ENCODE measurements at regions not wholly inside any gene's neighbourhood (a gene's known extent, or its start where the extent isn't known, plus 50 kb on each side); places are given as distances from the start of the nearest gene placed in this dataset.

DNA sequence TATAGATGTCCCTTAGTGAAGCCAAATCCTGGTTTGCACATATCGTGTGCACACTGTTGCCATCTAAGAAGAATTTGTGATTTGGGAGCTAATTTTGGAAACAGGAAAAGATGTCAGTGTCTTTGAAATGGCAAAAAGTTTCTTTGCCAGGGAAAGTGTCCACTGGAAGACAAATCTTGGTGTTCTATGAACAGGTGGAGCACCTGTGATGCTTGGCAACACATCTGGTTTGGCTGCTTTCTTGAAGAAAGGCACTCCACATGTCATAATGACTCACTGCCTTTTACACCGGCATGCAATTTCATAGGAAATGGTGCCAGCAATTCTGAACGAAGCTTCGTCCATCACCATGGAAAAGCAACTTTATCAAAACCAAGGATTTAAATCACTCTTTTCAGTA lies 1040.0 kb upstream of the MAP3K7 start:
- no peak overlapping the region for H3K27ac Mint-ChIP-seq

DNA sequence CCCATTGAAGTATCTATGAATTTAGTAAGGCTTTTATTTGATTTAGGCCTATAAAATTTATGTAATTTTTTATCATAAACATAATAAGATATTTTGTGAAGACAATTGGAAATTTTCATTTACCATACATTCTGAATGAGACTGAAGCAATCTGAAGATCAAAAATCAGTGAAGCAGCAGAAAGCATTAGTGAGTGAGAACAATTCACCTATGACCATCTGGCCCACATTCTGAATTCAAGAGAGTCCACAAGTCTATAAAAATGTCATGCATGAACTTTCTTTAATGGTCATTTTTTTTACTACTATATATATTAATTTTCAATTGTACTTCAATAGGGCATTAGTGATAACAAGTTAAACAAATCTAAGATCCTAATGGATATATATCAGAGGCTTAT lies 1026.6 kb upstream of the MAP3K7 start:
- Mint-ChIP-seq H3K27ac (no peak overlapping the region), H3K36me3 (ENCODE audit: low read depth) (no peaks in the 10 kb centered on the region), H3K9me3 (no peaks in the 10 kb centered on the region), H3K27me3 (ENCODE audit: low read depth) (no peaks in the 10 kb centered on the region), H3K4me1 (ENCODE audit: low read depth) (no peaks in the 10 kb centered on the region), H3K4me3 (no peak overlapping the region)
- intact Hi-C loops (cut with micrococcal nuclease) = no loop called here
- CTCF ChIA-PET = no interaction called here
- DNase-seq = no peak

More for the DNA sequence above, 1040.0 kb upstream of the MAP3K7 start:
- H3K4me1 Mint-ChIP-seq (ENCODE audit: low read depth) = no peaks in the 10 kb centered on the region
- H3K36me3 Mint-ChIP-seq (ENCODE audit: low read depth) = no peaks in the 10 kb centered on the region
- CTCF ChIA-PET = no interaction called here
- H3K27me3 Mint-ChIP-seq (ENCODE audit: low read depth) = no peaks in the 10 kb centered on the region
- H3K4me3 Mint-ChIP-seq = no peak overlapping the region
- H3K9me3 Mint-ChIP-seq = peaks cover 2% of the 10 kb centered on the region
- no peak for DNase-seq
- intact Hi-C loops (cut with micrococcal nuclease) = no loop called here

DNA sequence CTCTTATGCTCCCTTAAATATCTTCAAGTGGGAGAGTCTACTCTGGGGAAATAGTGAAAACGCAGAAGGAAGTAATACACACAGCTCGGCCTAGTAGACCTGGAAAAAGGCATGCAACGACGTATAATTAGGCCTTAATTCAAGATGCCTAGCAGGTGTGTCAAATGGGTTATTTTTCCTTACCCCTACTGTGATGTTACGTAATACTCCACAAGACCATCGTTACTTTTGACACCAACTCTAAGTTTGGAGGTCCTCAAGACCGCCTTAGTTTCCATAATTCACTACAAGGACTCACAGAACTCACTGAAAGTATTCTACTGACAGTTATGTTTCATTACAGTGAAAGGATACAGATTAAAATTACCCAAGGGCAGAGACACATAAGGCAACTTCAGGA lies 1024.3 kb upstream of the MAP3K7 start:
- H3K27me3 Mint-ChIP-seq (ENCODE audit: low read depth) = no peaks in the 10 kb centered on the region
- H3K4me1 Mint-ChIP-seq (ENCODE audit: low read depth) = no peaks in the 10 kb centered on the region
- no peaks in the 10 kb centered on the region for H3K9me3 Mint-ChIP-seq
- no peak for DNase-seq
- no peak overlapping the region for H3K27ac Mint-ChIP-seq
- H3K36me3 Mint-ChIP-seq (ENCODE audit: low read depth) = no peaks in the 10 kb centered on the region
- no peak overlapping the region for H3K4me3 Mint-ChIP-seq
- intact Hi-C loops (cut with micrococcal nuclease) = no loop called here
- CTCF ChIA-PET = no interaction called here

DNA sequence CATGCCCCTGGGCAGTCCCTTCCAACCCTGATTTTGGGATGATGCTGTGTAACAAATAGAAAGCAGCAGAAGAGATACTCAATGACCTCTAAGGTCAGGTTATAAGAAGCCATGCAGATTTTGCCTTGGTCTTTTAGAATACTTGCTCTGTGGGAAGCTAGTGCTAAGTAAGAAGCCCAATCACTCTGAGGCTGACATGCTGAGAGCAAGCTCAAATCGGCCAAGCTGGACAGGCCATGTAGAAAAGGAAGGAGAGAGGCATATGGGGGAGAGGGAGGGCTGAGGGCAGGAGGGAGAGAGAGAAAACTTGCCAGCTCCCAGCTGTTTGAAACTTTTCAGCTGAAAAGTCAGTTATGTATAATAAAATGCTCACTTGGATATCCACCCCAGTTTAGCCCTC lies 1021.6 kb upstream of the MAP3K7 start:
- intact Hi-C loops (cut with micrococcal nuclease) = no loop called here
- DNase-seq = no peak
- no peak overlapping the region for H3K27ac Mint-ChIP-seq
- H3K4me3 Mint-ChIP-seq = no peak overlapping the region
- CTCF ChIA-PET = no interaction called here
- H3K27me3 Mint-ChIP-seq (ENCODE audit: low read depth) = no peaks in the 10 kb centered on the region
- no peaks in the 10 kb centered on the region for H3K36me3 Mint-ChIP-seq (ENCODE audit: low read depth)
- no peaks in the 10 kb centered on the region for H3K4me1 Mint-ChIP-seq (ENCODE audit: low read depth)
- no peaks in the 10 kb centered on the region for H3K9me3 Mint-ChIP-seq

DNA sequence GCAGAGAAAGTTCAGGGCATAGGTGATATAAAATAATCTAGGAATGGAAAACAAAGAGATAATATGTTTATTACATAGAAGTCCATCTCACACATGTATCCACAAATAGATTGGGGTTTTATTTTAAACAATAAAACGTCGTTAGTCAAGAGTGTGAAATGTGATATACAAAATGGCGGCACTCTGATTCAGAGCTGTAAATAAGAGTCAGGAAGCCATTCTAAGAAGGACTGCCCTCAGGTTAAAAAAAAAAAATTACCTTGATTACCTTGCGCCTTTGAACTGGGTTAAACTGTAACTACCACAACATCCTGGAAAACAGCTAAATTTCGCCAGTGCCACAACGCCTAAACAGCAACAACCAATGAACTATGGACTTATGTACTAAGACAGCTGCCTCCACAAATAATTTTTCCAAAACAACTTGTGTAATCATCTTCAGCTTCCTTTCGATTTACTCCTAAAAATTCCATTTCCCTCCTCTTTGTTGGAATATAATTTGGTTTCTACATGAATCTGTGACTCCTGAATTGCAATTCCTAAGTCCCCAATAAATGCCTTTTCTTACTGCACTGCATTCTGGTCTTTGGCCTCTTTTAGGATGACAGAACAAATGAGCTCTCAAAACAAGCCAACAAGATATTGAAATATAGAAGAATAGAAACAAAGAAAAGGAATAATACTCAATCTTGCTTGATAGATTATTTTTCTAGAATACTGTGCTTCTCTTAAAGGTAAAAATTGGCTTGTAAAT lies 1019.5 kb upstream of the MAP3K7 start:
- peaks cover 1% of the 10 kb centered on the region for H3K9me3 Mint-ChIP-seq
- no peaks in the 10 kb centered on the region for H3K4me1 Mint-ChIP-seq (ENCODE audit: low read depth)
- H3K27ac Mint-ChIP-seq = no peak overlapping the region
- DNase-seq = no peak
- intact Hi-C loops (cut with micrococcal nuclease) = no loop called here
- H3K27me3 Mint-ChIP-seq (ENCODE audit: low read depth) = no peaks in the 10 kb centered on the region
- H3K4me3 Mint-ChIP-seq = no peak overlapping the region
- CTCF ChIA-PET = no interaction called here
- no peaks in the 10 kb centered on the region for H3K36me3 Mint-ChIP-seq (ENCODE audit: low read depth)

DNA sequence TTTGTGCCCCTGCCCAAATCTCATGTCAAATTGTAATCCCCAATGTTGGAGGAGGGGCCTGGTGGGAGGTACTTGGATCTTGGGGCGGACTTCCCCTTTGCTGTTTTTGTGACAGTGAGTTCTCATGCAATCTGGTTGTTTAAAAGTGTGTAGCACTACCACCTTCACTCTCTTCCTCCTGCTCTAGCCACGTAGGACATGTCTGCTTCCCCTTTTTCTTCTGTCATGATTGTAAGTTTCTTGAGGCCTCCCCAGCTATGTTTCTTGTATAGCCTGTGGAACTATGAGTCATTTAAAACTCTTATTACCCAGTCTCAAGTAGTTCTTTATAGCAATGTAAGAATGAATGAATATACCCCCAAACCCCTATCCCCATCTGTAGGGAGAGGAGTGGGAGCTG lies 1013.7 kb upstream of the MAP3K7 start:
- no peak overlapping the region for H3K4me3 Mint-ChIP-seq
- CTCF ChIA-PET = no interaction called here

DNA sequence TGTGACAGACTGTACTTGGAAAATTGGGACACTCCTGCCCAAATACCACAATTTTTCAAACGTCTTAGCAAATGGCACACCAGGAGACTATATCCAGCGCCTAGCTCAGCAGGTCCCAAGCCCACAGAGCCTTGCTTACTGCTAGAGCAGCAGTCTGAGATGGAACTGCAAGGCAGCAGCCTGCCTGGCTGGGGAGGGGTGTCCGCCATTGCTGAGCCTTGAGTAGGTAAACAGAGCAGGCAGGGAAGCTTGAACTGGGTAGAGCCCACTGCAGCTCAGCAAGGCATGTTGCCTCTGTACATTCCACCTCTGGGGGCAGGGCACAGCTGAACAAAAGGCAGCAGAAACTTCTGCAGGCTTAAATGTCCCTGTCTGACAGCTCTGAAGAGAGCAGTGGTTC lies 1003.3 kb upstream of the MAP3K7 start:
- no peak for DNase-seq
- Mint-ChIP-seq H3K9me3 (peaks cover 10% of the 10 kb centered on the region), H3K4me1 (ENCODE audit: low read depth) (no peaks in the 10 kb centered on the region), H3K36me3 (ENCODE audit: low read depth) (no peaks in the 10 kb centered on the region), H3K27me3 (ENCODE audit: low read depth) (no peaks in the 10 kb centered on the region), H3K27ac (no peak overlapping the region), H3K4me3 (no peak overlapping the region)
- CTCF ChIA-PET = no interaction called here
- intact Hi-C loops (cut with micrococcal nuclease) = no loop called here

More for the DNA sequence above, 1013.7 kb upstream of the MAP3K7 start:
- Mint-ChIP-seq H3K9me3 (peaks cover 1% of the 10 kb centered on the region), H3K27me3 (ENCODE audit: low read depth) (no peaks in the 10 kb centered on the region), H3K36me3 (ENCODE audit: low read depth) (no peaks in the 10 kb centered on the region), H3K4me1 (ENCODE audit: low read depth) (no peaks in the 10 kb centered on the region), H3K27ac (no peak overlapping the region)
- DNase-seq = no peak
- intact Hi-C loops (cut with micrococcal nuclease) = no loop called here

DNA sequence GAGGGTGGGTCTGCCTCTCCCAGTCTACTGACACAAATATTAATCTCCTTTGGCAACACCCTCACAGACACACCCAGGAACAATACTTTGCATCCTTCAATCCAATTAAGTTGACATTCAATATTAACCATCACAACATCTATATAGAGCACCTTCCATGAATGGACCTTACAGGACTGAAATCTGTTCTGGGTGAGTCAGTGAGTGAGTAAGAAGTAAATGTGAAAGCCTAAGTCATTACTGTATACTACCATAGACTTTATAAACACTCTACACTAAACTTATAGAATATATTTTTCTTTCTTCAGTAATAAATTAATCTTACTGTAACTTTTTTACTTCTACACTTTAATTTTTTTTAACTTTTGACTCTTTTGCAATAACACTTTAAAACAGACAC lies 993.8 kb upstream of the MAP3K7 start:
- H3K36me3 Mint-ChIP-seq (ENCODE audit: low read depth) = no peaks in the 10 kb centered on the region
- no peaks in the 10 kb centered on the region for H3K4me1 Mint-ChIP-seq (ENCODE audit: low read depth)
- CTCF ChIA-PET = no interaction called here

DNA sequence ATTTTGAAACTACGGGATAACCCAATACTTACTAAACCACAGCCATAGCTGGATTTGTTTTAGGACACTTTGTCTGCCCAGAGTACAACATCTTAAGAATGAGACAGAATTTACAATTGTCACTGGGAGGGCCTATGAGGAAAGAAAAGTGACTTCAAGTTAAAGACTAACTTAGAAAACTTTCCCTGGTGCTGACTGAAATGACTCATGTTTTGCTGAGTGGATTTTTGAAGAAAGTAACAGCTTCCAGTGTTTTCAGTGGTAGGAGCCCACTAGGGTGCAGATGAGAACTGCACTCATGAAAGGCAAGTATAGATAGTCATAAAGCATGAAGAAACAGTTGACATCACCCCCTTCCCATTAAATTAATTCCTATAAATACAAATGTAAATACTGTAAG lies 988.2 kb upstream of the MAP3K7 start:
- Mint-ChIP-seq H3K27me3 (ENCODE audit: low read depth) (no peaks in the 10 kb centered on the region), H3K4me3 (no peak overlapping the region)
- CTCF ChIA-PET = no interaction called here

More for the DNA sequence above, 993.8 kb upstream of the MAP3K7 start:
- no peak overlapping the region for H3K4me3 Mint-ChIP-seq
- H3K27ac Mint-ChIP-seq = no peak overlapping the region
- intact Hi-C loops (cut with micrococcal nuclease) = no loop called here
- H3K27me3 Mint-ChIP-seq (ENCODE audit: low read depth) = no peaks in the 10 kb centered on the region
- DNase-seq = no peak
- peaks cover 2% of the 10 kb centered on the region for H3K9me3 Mint-ChIP-seq

DNA sequence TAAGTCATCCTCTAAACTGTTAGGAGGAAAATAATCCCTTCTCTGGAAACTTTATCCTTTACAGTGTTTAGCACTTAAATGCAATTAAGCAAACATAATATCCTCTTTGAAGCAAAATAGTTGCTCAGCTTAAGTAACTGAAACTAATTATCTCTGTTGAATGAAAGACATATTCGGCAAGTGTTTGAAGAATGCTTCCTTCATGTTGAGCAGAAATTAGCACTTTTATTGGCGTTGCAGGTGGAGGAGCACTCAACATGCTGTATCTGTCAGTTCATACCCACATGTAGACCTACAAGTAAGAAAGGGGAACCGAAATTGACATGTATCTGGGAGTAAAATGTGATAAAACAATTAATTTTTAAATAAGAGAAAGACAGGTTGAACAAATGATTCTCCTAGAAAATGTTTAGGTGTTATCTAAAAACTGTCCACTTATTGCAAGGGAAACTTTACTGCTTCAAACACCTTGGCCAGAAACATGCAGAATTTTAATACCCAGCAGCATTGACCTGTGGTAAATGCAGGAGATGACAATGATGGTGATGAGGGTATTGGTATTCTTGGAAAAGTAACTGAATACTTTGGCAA lies 987.0 kb upstream of the MAP3K7 start:
- CTCF ChIA-PET = no interaction called here
- no peaks in the 10 kb centered on the region for H3K36me3 Mint-ChIP-seq (ENCODE audit: low read depth)
- H3K27me3 Mint-ChIP-seq (ENCODE audit: low read depth) = no peaks in the 10 kb centered on the region
- no peak overlapping the region for H3K4me3 Mint-ChIP-seq
- no peaks in the 10 kb centered on the region for H3K4me1 Mint-ChIP-seq (ENCODE audit: low read depth)
- DNase-seq = no peak
- no peak overlapping the region for H3K27ac Mint-ChIP-seq
- intact Hi-C loops (cut with micrococcal nuclease) = no loop called here
- H3K9me3 Mint-ChIP-seq = peaks cover 2% of the 10 kb centered on the region

More for the DNA sequence above, 988.2 kb upstream of the MAP3K7 start:
- Mint-ChIP-seq H3K9me3 (peaks cover 2% of the 10 kb centered on the region), H3K4me1 (ENCODE audit: low read depth) (no peaks in the 10 kb centered on the region), H3K36me3 (ENCODE audit: low read depth) (no peaks in the 10 kb centered on the region), H3K27ac (no peak overlapping the region)
- no peak for DNase-seq
- intact Hi-C loops (cut with micrococcal nuclease) = no loop called here

DNA sequence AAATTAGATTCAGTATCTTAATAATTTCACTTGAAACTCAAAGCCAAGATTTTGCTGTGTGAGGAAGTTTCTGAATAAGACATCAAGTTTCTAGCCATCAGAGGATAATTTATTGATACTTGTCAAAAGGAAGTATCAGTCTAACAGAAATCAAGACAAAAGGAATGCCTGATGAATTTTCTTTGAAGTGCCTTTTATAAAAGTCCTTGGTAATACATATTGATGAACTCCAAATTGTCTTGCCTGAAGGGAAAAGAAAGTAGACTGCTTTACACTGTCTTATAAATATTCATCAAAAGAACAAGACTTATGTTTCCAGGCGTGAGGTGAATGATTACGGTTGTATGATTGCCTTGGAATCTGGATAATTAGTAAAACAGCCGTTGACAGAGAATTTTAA lies 986.0 kb upstream of the MAP3K7 start:
- H3K27ac Mint-ChIP-seq = no peak overlapping the region
- CTCF ChIA-PET = no interaction called here
- no peak for DNase-seq
- no peak overlapping the region for H3K4me3 Mint-ChIP-seq
- intact Hi-C loops (cut with micrococcal nuclease) = no loop called here
- H3K9me3 Mint-ChIP-seq = peaks cover 2% of the 10 kb centered on the region
- H3K4me1 Mint-ChIP-seq (ENCODE audit: low read depth) = no peaks in the 10 kb centered on the region
- no peaks in the 10 kb centered on the region for H3K36me3 Mint-ChIP-seq (ENCODE audit: low read depth)
- no peaks in the 10 kb centered on the region for H3K27me3 Mint-ChIP-seq (ENCODE audit: low read depth)

DNA sequence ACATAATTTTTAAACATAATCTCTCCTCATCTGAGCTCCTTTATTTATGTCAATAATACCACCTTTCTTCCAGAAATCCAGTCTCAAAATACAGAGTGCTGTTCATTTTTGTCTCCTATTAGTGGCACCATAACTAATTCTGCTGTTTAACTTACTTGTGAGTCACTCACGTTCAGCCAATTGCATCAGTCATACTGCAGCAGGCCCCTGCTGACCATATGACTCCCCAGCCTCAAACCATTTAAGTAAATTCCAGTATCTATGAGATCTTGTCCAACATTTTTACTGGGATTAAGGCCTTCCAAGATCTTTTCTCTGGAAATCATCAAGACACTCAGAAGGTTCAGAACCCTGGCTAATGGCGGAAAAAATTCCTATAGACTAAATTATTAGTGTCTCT lies 982.2 kb upstream of the MAP3K7 start:
- intact Hi-C loops (cut with micrococcal nuclease) = no loop called here
- H3K36me3 Mint-ChIP-seq (ENCODE audit: low read depth) = no peaks in the 10 kb centered on the region

DNA sequence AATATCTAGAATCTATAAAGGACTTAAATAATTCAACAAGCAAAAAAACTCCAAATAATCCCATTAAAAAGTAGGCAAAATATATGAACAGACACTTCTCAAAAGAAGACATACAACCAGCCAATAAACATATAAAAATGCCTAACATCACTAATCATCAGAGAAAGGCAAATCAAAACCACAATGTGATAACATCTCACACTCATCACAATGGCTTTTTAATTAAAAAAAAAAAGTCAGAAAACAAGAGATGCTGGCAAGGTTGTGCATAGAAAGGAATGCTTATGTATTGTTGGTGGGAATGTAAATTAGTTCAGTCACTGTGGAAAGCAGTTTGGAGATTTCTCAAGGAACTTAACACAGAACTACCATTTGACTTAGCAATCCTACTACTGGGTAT lies 979.6 kb upstream of the MAP3K7 start:
- Mint-ChIP-seq H3K27me3 (ENCODE audit: low read depth) (no peaks in the 10 kb centered on the region), H3K27ac (no peak overlapping the region), H3K36me3 (ENCODE audit: low read depth) (no peaks in the 10 kb centered on the region), H3K4me1 (ENCODE audit: low read depth) (no peaks in the 10 kb centered on the region), H3K4me3 (no peak overlapping the region), H3K9me3 (peaks cover 2% of the 10 kb centered on the region)
- intact Hi-C loops (cut with micrococcal nuclease) = no loop called here
- DNase-seq = no peak
- CTCF ChIA-PET = no interaction called here

More for the DNA sequence above, 982.2 kb upstream of the MAP3K7 start:
- Mint-ChIP-seq H3K27me3 (ENCODE audit: low read depth) (no peaks in the 10 kb centered on the region), H3K4me1 (ENCODE audit: low read depth) (no peaks in the 10 kb centered on the region), H3K27ac (no peak overlapping the region), H3K9me3 (peaks cover 2% of the 10 kb centered on the region), H3K4me3 (no peak overlapping the region)
- CTCF ChIA-PET = no interaction called here
- no peak for DNase-seq
